WTC11 (cell line): ENCODE measurements at regions not wholly inside any gene's neighbourhood (a gene's known extent, or its start where the extent isn't known, plus 50 kb on each side); places are given as distances from the start of the nearest gene placed in this dataset.

Experiments used
- CREB1 ChIP-seq: sonication (generic); formaldehyde crosslinking; IDR thresholded peaks from 2 replicates; pipeline ENCODE4 v1.8.0; 2023; ENCODE audit warnings: mild to moderate bottlenecking, missing genetic modification reagents
- CTCF ChIP-seq: fragments of 200-600 bp; IDR thresholded peaks from 2 replicates; pipeline ENCODE4 v1.8.0; 2022; ENCODE audit warnings: antibody characterized with exemption
- ZNF138 ChIP-seq: sonication (generic); formaldehyde crosslinking; conservative IDR thresholded peaks from 2 replicates; pipeline ENCODE4 v1.8.1; 2022; ENCODE audit warnings: mild to moderate bottlenecking, moderate library complexity, missing genetic modification reagents

- TF ChIP-seq ZNF138 (CRISPR knock-in tag) (no peak), CTCF (no peak), CREB1 (CRISPR knock-in tag) (no peak)
These were observed 241.4 kb downstream of the BRD1 start for GRCh38 chr22:49586244-49586748.
